ENCODE measurements at regions not wholly inside any gene's neighbourhood (a gene's known extent, or its start where the extent isn't known, plus 50 kb on each side); places are given as distances from the start of the nearest gene placed in this dataset.
A peak's percentile ranks its signal among the peaks of the same experiment; 100 is the strongest.
"Not testable (repeated sequence)": the region's sequence is repeated elsewhere in the genome, so short reads cannot be mapped to it uniquely, and the experiment has no call there.

GRCh38 chr6:99668036-99668705 lies 61.5 kb downstream of the PRDM13 start:
- no peak for DNase-seq

GRCh38 chr6:99689916-99690685 lies 83.5 kb downstream of the PRDM13 start:
- no peak for DNase-seq

- DNase-seq, result not testable (repeated sequence)
Measured at GRCh38 chr6:99702287-99702686, 95.7 kb downstream of the PRDM13 start.

- no peak for DNase-seq
Measured at GRCh38 chr6:99709062-99709461, 102.4 kb downstream of the PRDM13 start.

GRCh38 chr6:99711302-99711701 lies 104.7 kb downstream of the PRDM13 start:
- no peak for DNase-seq

- no peak for DNase-seq
Measured at GRCh38 chr6:99711925-99712324, 105.3 kb downstream of the PRDM13 start.

GRCh38 chr6:99712519-99712918 lies 105.9 kb downstream of the PRDM13 start:
- DNase-seq, result no peak

- DNase-seq, result not testable (repeated sequence)
Measured at GRCh38 chr6:99722043-99722442, 115.4 kb downstream of the PRDM13 start.

GRCh38 chr6:99730237-99730636 lies 123.6 kb downstream of the PRDM13 start:
- DNase-seq, result not testable (repeated sequence)

- no peak for DNase-seq
Measured at GRCh38 chr6:99736302-99736701, 129.7 kb downstream of the PRDM13 start.

GRCh38 chr6:99739526-99739925 lies 132.9 kb downstream of the PRDM13 start:
- DNase-seq, result no peak

- no peak for DNase-seq
Measured at GRCh38 chr6:99741092-99741491, 134.5 kb downstream of the PRDM13 start.

- no peak for DNase-seq
Measured at GRCh38 chr6:99743647-99744046, 137.0 kb downstream of the PRDM13 start.

- peak; percentile 19 for DNase-seq
Measured at GRCh38 chr6:99745651-99746050, 139.0 kb downstream of the PRDM13 start.

- peak; percentile 65 for DNase-seq
Measured at GRCh38 chr6:99746261-99746895, 139.7 kb downstream of the PRDM13 start.

- DNase-seq, result no peak
Measured at GRCh38 chr6:99761711-99762110, 155.1 kb downstream of the PRDM13 start.

- no peak for DNase-seq
Measured at GRCh38 chr6:99768166-99768565, 161.5 kb downstream of the PRDM13 start.

- DNase-seq, result no peak
Measured at GRCh38 chr6:99779631-99780555, 173.3 kb downstream of the PRDM13 start.

GRCh38 chr6:99780556-99780885 lies 173.9 kb downstream of the PRDM13 start:
- no peak for DNase-seq

- DNase-seq, result no peak
Measured at GRCh38 chr6:99789767-99790166, 183.1 kb downstream of the PRDM13 start.

GRCh38 chr6:99790679-99791078 lies 184.0 kb downstream of the PRDM13 start:
- DNase-seq, result no peak

- no peak for DNase-seq
Measured at GRCh38 chr6:99801805-99802204, 192.2 kb downstream of the MCHR2 start.

Measured in fibroblast of skin of right quadriceps (primary cell).